Muscle layer of colon (tissue), 2 donors: ENCODE measurements at regions not wholly inside any gene's neighbourhood (a gene's known extent, or its start where the extent isn't known, plus 50 kb on each side); places are given as distances from the start of the nearest gene placed in this dataset.

Source experiments
- H3K27ac ChIP-seq: one replicate; pipeline ENCODE4 v1.7.0; 2013; ENCODE audit warnings: low read depth, mild to moderate bottlenecking, low read length, moderate library complexity
- H3K27me3 ChIP-seq, 2 donors: one replicate each; pipeline ENCODE4 v1.7.0; 2013; ENCODE audit warnings: low read length in 2 of 2, mild to moderate bottlenecking in 2 of 2; ENCODE audit not compliant: insufficient read depth in 2 of 2, control insufficient read depth in 1 of 2
- H3K36me3 ChIP-seq: one replicate; pipeline ENCODE4 v1.7.0; 2013; ENCODE audit warnings: mild to moderate bottlenecking, low read length; ENCODE audit not compliant: insufficient read depth
- H3K4me1 ChIP-seq: one replicate; pipeline ENCODE4 v1.7.0; 2013; ENCODE audit warnings: mild to moderate bottlenecking, low read length; ENCODE audit not compliant: insufficient read depth
- H3K4me3 ChIP-seq, 2 donors: one replicate each; pipeline ENCODE4 v1.7.0; 2013; ENCODE audit warnings: low read length in 2 of 2, low read depth in 1 of 2, mild to moderate bottlenecking in 1 of 2, moderate library complexity in 1 of 2
- H3K9ac ChIP-seq: one replicate; pipeline ENCODE4 v1.7.0; 2013; ENCODE audit warnings: low read length
- H3K9me3 ChIP-seq: one replicate; pipeline ENCODE4 v1.7.0; 2013; ENCODE audit warnings: mild to moderate bottlenecking, low read length
- donor health status: abdominal sarcoma.
- donor health status: Adenocarcinoma of cecum.

DNA sequence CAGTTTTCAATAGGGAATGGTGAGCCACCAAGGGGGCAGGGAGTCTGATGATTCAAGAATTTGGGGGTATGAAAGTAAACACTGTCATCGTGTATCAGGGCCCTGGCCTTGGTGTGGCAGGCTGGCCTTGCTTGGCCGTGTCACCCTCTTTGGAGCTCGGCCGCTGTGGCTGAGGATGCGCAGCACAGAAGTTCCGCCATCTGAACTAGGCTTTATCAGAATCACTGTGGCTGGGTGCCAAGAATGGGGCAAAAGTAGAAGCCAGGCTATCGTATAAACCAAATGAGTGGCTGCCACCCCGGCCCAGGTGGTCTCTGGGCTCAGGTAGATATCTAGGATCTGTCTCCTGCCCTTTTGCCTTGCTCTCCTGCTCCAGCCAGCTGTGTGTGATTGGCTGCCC lies 137.4 kb downstream of the PAPOLA start:
- Histone ChIP-seq H3K36me3 (no peaks in the 10 kb centered on the region), H3K9ac (no peak overlapping the region), H3K27me3 (no peaks in the 10 kb centered on the region), H3K27ac (no peak overlapping the region), H3K4me1 (no peaks in the 10 kb centered on the region), H3K4me3 (no peak overlapping the region), H3K9me3 (no peaks in the 10 kb centered on the region)

GRCh38 chr14:96648506-96649326 lies 146.5 kb downstream of the PAPOLA start:
- Histone ChIP-seq H3K27me3 (no peaks in the 10 kb centered on the region), H3K9me3 (no peaks in the 10 kb centered on the region), H3K36me3 (no peaks in the 10 kb centered on the region), H3K9ac (no peak overlapping the region), H3K4me3 (no peak overlapping the region), H3K4me1 (no peaks in the 10 kb centered on the region), H3K27ac (no peak overlapping the region)

DNA sequence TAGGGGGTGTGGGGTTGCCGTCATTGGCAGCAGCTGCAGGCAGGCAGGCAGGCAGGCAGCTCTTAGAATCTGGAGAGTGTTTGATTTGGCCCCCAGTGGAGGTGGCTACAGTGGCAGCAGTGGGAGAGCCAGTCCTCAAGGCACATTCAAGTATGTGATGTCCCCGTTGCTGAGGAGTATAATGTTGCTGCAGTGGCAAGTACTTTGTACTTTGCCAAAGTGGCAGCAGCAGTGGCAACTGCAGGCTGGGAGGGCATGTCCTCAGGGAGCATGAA lies 147.1 kb downstream of the PAPOLA start:
- Histone ChIP-seq H3K36me3 (no peaks in the 10 kb centered on the region), H3K27me3 (no peaks in the 10 kb centered on the region), H3K4me3 (no peak overlapping the region), H3K27ac (no peak overlapping the region), H3K9me3 (no peaks in the 10 kb centered on the region), H3K4me1 (no peaks in the 10 kb centered on the region), H3K9ac (no peak overlapping the region)

DNA sequence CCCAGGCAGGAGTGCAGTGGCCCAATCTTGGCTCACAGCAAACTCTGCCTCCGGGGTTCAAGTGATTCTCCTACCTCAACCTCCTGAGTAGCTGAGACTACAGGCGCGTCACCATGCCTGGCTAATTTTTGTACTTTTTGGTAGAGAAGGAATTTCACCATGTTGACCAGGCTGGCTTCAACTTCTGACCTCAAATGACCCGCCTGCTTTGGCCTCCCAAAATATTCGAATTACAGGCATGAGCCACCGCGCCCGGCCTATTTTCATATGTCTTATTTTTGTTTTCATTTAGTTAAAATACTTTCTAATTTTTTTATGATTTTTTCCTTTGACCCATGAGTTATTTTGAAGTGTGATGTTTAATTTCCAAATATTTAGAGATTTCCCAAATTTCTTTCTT lies 143.6 kb upstream of the VRK1 start:
- no peaks in the 10 kb centered on the region for H3K27me3 ChIP-seq
- no peaks in the 10 kb centered on the region for H3K4me1 ChIP-seq
- no peak overlapping the region for H3K4me3 ChIP-seq
- no peaks in the 10 kb centered on the region for H3K9me3 ChIP-seq
- no peak overlapping the region for H3K9ac ChIP-seq
- no peak overlapping the region for H3K27ac ChIP-seq
- no peaks in the 10 kb centered on the region for H3K36me3 ChIP-seq

- H3K27me3 ChIP-seq = no peaks in the 10 kb centered on the region
- H3K9me3 ChIP-seq = no peaks in the 10 kb centered on the region
Measured at GRCh38 chr14:96658611-96659010, 138.6 kb upstream of the VRK1 start.

DNA sequence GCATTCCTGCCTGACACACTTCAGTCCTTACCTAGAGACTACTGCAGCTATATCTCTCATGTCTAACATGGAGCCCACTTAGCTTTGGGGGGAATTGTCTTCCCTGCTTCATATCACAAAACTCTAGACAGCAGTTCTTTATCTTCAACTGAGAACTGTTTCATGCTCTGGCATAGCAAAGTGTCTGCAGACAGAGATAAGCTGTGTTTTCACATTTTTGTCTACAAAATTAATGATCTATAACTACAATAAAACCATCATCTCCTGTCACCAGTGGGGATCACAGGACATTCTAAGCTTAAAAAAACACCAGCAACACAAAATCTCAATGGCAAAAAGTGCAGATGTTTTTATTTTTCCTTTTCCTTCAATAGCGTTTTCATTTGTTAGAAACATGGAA lies 137.1 kb upstream of the VRK1 start:
- Histone ChIP-seq H3K9ac (no peak overlapping the region), H3K4me3 (no peak overlapping the region), H3K9me3 (no peaks in the 10 kb centered on the region), H3K27ac (no peak overlapping the region), H3K27me3 (no peaks in the 10 kb centered on the region), H3K4me1 (no peaks in the 10 kb centered on the region), H3K36me3 (no peaks in the 10 kb centered on the region)

More at GRCh38 chr14:96658611-96659010, 138.6 kb upstream of the VRK1 start:
- no peaks in the 10 kb centered on the region for H3K36me3 ChIP-seq
- no peak overlapping the region for H3K9ac ChIP-seq
- no peaks in the 10 kb centered on the region for H3K4me1 ChIP-seq
- H3K27ac ChIP-seq = no peak overlapping the region
- no peak overlapping the region for H3K4me3 ChIP-seq

- Histone ChIP-seq H3K9me3 (no peaks in the 10 kb centered on the region), H3K36me3 (no peaks in the 10 kb centered on the region), H3K4me3 (no peak overlapping the region), H3K9ac (no peak overlapping the region), H3K4me1 (no peaks in the 10 kb centered on the region), H3K27me3 (no peaks in the 10 kb centered on the region), H3K27ac (no peak overlapping the region)
Measured at GRCh38 chr14:96660667-96661066, 136.5 kb upstream of the VRK1 start.

- Histone ChIP-seq H3K36me3 (no peaks in the 10 kb centered on the region), H3K9me3 (no peaks in the 10 kb centered on the region), H3K4me1 (no peaks in the 10 kb centered on the region), H3K27me3 (no peaks in the 10 kb centered on the region), H3K4me3 (no peak overlapping the region), H3K27ac (no peak overlapping the region), H3K9ac (no peak overlapping the region)
Measured at GRCh38 chr14:96661244-96661969, 135.8 kb upstream of the VRK1 start.

DNA sequence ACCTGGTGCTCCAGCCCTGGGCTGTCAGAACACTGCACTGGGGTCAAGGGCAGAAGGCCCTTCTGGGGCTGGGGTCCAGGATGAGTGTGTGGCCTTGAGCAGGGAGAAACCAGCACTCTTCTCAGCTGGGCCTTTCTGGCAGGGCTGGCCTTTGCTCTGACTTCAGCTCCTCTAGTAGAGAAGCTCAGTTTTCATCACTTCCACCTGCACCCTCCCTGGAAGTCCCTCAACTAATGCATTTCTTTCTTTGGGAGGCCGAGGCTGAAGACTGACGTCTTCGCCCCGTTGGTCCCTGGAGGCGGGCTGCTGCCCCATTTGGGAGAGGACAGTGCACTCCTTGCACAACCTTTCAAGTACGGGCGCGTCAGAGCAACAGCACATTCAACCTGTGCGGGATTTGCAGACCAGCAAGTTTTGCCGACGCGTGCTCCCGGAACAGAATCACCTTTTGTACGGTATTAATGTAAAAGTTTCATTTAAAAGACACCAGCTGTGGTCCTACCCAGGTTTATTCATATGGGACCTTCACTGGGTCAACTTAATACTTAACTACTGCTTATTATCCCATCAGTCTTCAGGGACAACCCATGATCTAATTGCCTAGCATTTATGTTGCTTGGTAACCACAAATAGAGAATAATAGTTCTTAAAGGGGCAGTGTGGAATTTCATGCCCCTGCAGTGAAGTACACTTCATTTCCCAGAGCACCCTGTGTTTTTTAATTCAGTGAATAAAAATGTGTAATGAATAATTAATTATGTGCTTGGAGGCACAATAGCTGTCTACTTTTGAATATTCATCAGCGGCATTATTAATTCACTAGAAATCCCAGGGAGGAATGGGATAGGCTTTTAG lies 134.8 kb upstream of the VRK1 start:
- Histone ChIP-seq H3K27me3 (no peaks in the 10 kb centered on the region), H3K4me3 (no peak overlapping the region), H3K9me3 (no peaks in the 10 kb centered on the region), H3K27ac (no peak overlapping the region), H3K36me3 (no peaks in the 10 kb centered on the region), H3K9ac (no peak overlapping the region), H3K4me1 (no peaks in the 10 kb centered on the region)

DNA sequence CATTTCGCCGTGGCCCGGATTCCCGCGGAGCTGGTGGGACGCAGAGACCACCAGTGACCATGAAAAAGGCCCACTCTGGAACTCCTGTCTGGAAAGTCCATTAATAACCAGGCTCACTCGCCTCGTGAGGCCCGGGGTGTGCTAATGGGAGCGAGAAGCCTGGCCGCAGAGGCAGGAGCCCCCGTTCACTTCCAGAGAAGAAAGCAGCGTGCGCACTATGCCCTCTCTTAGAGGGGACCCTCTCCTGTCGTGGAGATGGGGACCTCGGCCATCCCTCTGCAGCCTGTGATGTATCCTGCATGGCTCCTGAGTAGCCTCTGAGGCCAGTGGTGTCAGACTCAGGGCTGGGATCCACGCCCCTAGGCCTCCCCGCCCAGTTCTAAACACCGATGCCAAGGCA lies 134.1 kb upstream of the VRK1 start:
- no peak overlapping the region for H3K4me3 ChIP-seq
- no peaks in the 10 kb centered on the region for H3K36me3 ChIP-seq
- no peak overlapping the region for H3K9ac ChIP-seq
- H3K27me3 ChIP-seq = no peaks in the 10 kb centered on the region
- no peaks in the 10 kb centered on the region for H3K9me3 ChIP-seq
- no peaks in the 10 kb centered on the region for H3K4me1 ChIP-seq
- H3K27ac ChIP-seq = no peak overlapping the region

GRCh38 chr14:96663491-96664067 lies 133.6 kb upstream of the VRK1 start:
- no peaks in the 10 kb centered on the region for H3K27me3 ChIP-seq
- H3K4me1 ChIP-seq = no peaks in the 10 kb centered on the region
- no peak overlapping the region for H3K27ac ChIP-seq
- H3K9ac ChIP-seq = no peak overlapping the region
- no peaks in the 10 kb centered on the region for H3K36me3 ChIP-seq
- no peaks in the 10 kb centered on the region for H3K9me3 ChIP-seq
- H3K4me3 ChIP-seq = no peak overlapping the region
